H1 (cell line): ENCODE measurements at regions not wholly inside any gene's neighbourhood (a gene's known extent, or its start where the extent isn't known, plus 50 kb on each side); places are given as distances from the start of the nearest gene placed in this dataset.

Experiments used
- CBX8 ChIP-seq: fragments of 300-800, 300-1000 bp; sonication (generic); IDR thresholded peaks from 2 replicates; pipeline ENCODE4 v1.7.1; 2016; ENCODE audit warnings: low read depth, low read length, borderline replicate concordance
- GABPA ChIP-seq: IDR thresholded peaks from 2 replicates; pipeline ENCODE4 v1.6.1; 2011; ENCODE audit warnings: mild to moderate bottlenecking, low read length, moderate library complexity, borderline replicate concordance; ENCODE audit not compliant: insufficient read depth
- RAD21 ChIP-seq, 2 experiments: IDR thresholded peaks in 1 of 2; conservative IDR thresholded peaks in 1 of 2; 2 replicates each; pipeline ENCODE4 v1.6.1; 2011; ENCODE audit warnings: low read depth in 2 of 2, low read length in 2 of 2, improper control_type of control experiment in 1 of 2, inconsistent platforms in 1 of 2, mild to moderate bottlenecking in 1 of 2, moderate library complexity in 1 of 2
- SIX5 ChIP-seq: IDR thresholded peaks from 2 replicates; pipeline ENCODE4 v1.6.1; 2011; ENCODE audit warnings: mild to moderate bottlenecking, low read depth, low read length
- YY1 ChIP-seq: IDR thresholded peaks from 2 replicates; pipeline ENCODE4 v1.6.1; 2011; ENCODE audit warnings: low read depth, mild to moderate bottlenecking, low read length

- TF ChIP-seq YY1 (no peak), GABPA (no peak), RAD21 (IDR thresholded peaks at IDR 0.05 in 1 of 2, conservative IDR thresholded peaks at IDR 0.05 in 1 of 2; ENCODE audit: low read depth in 2 of 2, low read length in 2 of 2) (no peak), SIX5 (no peak), CBX8 (no peak)
Measured at GRCh38 chr12:75655315-75655806, 144.0 kb upstream of the KRR1 start (continued).
